ENCODE measurements at regions not wholly inside any gene's neighbourhood (a gene's known extent, or its start where the extent isn't known, plus 50 kb on each side); places are given as distances from the start of the nearest gene placed in this dataset.

GRCh38 chr22:22735695-22736611 is 91.5 kb downstream of the GGTLC2 start:
- no peak for TF ChIP-seq CTCF (IDR thresholded peaks at IDR 0.05)
- no peak for TF ChIP-seq POLR2A (IDR thresholded peaks at IDR 0.05)

Data from thyroid gland (tissue), 4 donors.